Upper lobe of left lung (tissue), 4 donors: ENCODE measurements at regions not wholly inside any gene's neighbourhood (a gene's known extent, or its start where the extent isn't known, plus 50 kb on each side); places are given as distances from the start of the nearest gene placed in this dataset.
"Not testable (repeated sequence)": the region's sequence is repeated elsewhere in the genome, so short reads cannot be mapped to it uniquely, and the experiment has no call there.

Experiments used
- EP300 ChIP-seq, 4 donors: sonication (generic); formaldehyde crosslinking; IDR thresholded peaks; one replicate each; pipeline ENCODE4 v1.5.1; 2017; ENCODE audit warnings: antibody characterized with exemption in 4 of 4, control low read depth in 2 of 4
- POLR2A ChIP-seq, 4 donors: fragments of 450-650 bp; IDR thresholded peaks; one replicate each; pipeline ENCODE4 v1.5.1; 2016 to 2017; ENCODE audit warnings: antibody characterized with exemption in 4 of 4, mild to moderate bottlenecking in 2 of 4
- POLR2AphosphoS5 ChIP-seq, 2 donors: sonication (generic); formaldehyde crosslinking; IDR thresholded peaks; one replicate each; pipeline ENCODE4 v1.5.1; 2017; ENCODE audit warnings: antibody characterized with exemption in 2 of 2
- TF ChIP-seq, protein P1 (sequence below), 6 experiments: fragments of 450-650 bp in 4 of 6; fragments of 200-600 bp in 2 of 6; sonication (generic) in 2 of 6; IDR thresholded peaks; one replicate each; pipeline ENCODE4 v1.5.1; 2016 to 2019; ENCODE audit warnings: antibody characterized with exemption in 6 of 6

DNA sequence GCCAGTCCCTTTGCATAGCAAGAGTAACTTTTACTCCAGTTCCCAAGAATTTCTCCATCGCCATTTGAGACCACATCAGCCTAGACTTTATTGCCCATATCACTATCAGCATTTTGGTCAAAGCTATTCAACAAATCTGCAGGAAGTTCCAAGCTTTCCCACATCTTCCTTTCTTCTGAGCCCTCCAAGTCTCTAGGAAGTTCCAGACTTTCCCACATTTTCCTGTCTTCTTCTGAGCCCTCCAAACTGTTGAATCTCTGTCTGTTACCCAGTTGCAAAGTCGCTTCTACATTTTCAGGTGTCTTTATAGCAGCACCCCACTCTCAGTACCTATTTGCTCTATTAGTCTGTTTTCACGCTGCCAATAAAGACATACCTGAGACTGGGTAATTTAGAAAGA lies 386.4 kb upstream of the KCND2 start:
- not testable (repeated sequence) for TF ChIP-seq POLR2A, EP300, POLR2AphosphoS5 (IDR thresholded peaks at IDR 0.05)
- TF ChIP-seq, protein P1, sequence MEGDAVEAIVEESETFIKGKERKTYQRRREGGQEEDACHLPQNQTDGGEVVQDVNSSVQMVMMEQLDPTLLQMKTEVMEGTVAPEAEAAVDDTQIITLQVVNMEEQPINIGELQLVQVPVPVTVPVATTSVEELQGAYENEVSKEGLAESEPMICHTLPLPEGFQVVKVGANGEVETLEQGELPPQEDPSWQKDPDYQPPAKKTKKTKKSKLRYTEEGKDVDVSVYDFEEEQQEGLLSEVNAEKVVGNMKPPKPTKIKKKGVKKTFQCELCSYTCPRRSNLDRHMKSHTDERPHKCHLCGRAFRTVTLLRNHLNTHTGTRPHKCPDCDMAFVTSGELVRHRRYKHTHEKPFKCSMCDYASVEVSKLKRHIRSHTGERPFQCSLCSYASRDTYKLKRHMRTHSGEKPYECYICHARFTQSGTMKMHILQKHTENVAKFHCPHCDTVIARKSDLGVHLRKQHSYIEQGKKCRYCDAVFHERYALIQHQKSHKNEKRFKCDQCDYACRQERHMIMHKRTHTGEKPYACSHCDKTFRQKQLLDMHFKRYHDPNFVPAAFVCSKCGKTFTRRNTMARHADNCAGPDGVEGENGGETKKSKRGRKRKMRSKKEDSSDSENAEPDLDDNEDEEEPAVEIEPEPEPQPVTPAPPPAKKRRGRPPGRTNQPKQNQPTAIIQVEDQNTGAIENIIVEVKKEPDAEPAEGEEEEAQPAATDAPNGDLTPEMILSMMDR (IDR thresholded peaks at IDR 0.05): not testable (repeated sequence)
